ENCODE measurements at regions not wholly inside any gene's neighbourhood (a gene's known extent, or its start where the extent isn't known, plus 50 kb on each side); places are given as distances from the start of the nearest gene placed in this dataset.

DNA sequence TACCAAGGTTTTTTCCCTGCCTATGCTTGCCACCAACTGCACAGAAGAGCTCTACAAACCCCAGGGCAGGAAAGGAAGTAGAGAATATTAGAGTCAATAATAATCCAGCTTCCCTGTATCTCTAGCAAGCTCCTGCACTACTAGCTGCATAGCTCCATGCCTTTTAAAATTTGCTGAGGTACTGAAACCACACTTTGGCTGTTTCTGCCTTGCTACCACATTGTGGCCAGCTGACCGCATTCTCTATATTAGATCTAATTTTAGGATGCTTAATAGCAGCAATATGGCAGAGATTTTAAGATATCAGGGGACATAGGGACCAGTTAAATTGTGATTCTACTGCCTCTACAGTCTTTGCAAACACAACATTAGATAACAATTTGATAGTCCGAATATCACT, 534.6 kb downstream of the MBD2 start:
- no peak for TF ChIP-seq POLR2A (IDR thresholded peaks at IDR 0.05; ENCODE audit: low read length)
- TF ChIP-seq GATA1 (IDR thresholded peaks at IDR 0.05; ENCODE audit: low read depth, low read length), result no peak
- DNase-seq, result no peak

DNA sequence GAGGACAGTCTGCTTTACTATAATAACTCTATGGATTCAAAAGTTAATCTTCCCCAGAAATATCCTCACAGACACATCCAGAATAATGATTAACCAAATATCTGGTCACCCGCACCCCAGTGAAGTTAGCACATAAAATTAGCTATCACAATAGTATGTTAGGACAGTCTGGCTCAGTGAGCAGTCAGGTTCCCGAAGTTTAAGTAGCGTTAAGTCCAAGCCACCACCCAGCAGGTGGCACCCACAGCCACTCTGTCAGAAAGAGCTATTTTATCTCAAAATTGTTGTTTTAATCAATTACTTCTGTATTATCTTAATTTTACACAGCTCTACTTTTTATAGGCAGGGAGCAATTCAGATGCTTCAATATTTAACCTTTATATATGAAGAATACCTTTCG, 537.5 kb downstream of the MBD2 start:
- DNase-seq, result no peak
- TF ChIP-seq POLR2A (IDR thresholded peaks at IDR 0.05; ENCODE audit: low read length), result no peak
- no peak for TF ChIP-seq GATA1 (IDR thresholded peaks at IDR 0.05; ENCODE audit: low read depth, low read length)

DNA sequence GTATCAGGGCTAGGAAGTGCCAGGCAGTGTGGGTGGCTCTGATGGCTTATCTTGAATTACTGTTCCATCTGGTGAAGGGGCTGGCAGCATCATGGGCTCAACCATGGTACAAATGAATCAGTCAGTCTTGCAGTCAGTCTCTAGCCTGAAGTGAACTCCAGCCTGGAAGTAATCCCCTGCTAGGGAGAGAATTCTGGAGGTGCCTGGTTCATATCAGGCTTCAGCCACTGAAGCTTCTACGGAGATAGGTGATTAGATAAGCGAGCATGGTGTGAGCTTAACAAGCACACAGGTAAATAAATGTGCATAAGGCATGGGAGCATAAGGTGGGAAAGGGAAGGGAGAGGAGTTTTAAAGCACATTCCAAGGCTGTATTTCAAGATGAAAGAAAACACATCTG, 541.7 kb downstream of the MBD2 start:
- no peak for TF ChIP-seq GATA1 (IDR thresholded peaks at IDR 0.05; ENCODE audit: low read depth, low read length)
- TF ChIP-seq POLR2A (IDR thresholded peaks at IDR 0.05; ENCODE audit: low read length), result no peak
- no peak for DNase-seq

DNA sequence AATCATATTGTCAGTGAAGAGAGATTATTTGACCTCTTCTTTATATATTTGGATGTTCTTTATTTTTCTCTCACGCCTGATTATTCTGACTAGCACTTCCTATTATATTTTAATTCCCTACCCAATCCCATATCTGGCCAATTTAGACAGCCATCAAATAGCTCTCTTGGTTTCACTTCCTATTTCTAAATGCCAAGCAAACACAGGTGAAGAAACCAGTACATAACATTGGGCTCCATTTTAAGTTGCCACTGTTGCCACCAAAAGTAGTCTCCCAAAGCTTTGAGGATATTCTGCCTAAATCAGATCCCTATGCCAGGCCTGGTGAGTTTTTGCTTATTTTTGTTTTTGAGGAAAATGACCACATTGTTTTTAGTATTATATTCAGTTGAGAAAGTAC, 547.0 kb downstream of the MBD2 start:
- TF ChIP-seq GATA1 (IDR thresholded peaks at IDR 0.05; ENCODE audit: low read depth, low read length) (no peak), POLR2A (IDR thresholded peaks at IDR 0.05; ENCODE audit: low read length) (no peak)

DNA sequence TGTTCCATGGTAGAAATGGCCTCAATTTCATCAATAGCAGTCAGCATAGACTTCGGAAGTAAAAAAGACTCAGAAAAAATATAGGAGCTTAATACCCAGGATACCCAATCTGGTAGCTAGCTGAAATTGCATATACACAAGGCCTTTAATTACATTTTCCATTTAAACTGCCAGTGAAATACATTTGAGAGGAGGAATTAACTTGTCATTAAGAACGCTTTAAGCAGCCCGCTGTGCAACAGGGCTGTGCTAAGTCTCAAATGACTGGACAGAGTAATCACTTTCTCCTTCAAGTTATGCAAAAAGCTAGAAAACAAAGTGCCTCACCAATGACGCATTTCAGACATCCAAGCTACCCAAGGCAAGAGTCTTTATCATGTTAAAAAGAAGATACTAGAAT, 558.8 kb downstream of the MBD2 start:
- no peak for DNase-seq

More for the DNA sequence above, 547.0 kb downstream of the MBD2 start:
- no peak for DNase-seq

DNA sequence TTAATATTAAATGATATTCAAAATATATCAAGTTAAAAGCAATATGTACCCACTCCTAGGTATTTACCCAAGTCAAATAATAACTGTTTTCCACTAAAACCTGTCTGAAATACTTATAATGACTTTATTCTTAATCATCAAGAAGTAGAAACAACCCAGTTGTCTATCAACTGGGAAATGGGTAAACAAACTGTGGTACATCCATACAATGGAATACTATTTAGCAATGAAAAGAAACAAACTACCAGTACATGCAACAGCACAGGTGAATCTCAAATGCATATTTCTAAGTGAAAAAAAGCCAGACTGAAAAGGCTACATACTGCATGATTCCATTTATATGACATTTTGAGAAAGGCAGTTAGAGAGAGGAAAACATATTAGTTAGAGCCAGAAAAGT, 559.9 kb downstream of the MBD2 start:
- TF ChIP-seq POLR2A (IDR thresholded peaks at IDR 0.05; ENCODE audit: low read length), result no peak
- TF ChIP-seq GATA1 (IDR thresholded peaks at IDR 0.05; ENCODE audit: low read depth, low read length), result no peak
- no peak for DNase-seq

More for the DNA sequence above, 558.8 kb downstream of the MBD2 start:
- no peak for TF ChIP-seq POLR2A (IDR thresholded peaks at IDR 0.05; ENCODE audit: low read length)
- no peak for TF ChIP-seq GATA1 (IDR thresholded peaks at IDR 0.05; ENCODE audit: low read depth, low read length)

DNA sequence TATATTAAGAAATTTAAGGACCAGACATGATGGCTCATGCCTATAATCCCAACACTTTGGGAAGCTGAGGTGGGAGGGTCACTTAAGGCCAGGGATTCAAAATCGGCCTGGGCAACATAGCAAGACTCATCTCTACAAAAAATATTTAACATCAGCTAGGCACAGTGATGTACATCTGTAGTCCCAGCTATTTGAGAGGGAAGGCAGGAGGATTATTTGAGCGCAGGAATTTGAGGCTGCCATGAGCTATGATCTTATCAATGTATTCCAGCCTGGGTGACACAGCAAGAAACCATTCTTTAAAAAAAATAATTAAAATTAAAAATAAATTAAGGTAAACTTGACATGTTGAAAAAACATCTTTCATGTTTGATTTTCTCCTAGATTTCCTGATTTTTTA, 564.2 kb downstream of the MBD2 start:
- TF ChIP-seq GATA1 (IDR thresholded peaks at IDR 0.05; ENCODE audit: low read depth, low read length), result no peak
- no peak for TF ChIP-seq POLR2A (IDR thresholded peaks at IDR 0.05; ENCODE audit: low read length)
- DNase-seq, result no peak

DNA sequence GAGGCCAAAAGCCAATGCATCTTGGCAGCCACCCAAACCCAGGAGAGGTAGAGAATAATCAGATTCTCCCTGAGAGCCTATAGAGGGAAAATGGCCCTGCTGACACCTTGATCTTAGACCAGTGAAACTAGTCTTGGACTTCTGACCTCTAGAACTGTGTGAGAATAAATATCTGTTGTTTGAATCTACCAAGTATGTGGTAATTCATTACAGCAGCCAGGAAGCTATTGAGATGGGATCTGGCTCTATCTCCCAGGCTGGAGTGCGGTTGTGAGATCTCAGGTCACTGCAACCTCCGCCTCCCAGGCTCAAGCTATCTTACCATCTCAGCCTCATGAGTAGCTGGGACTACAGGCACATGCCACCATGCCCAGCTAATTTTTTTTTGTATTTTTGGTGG, 567.2 kb downstream of the MBD2 start:
- DNase-seq, result no peak

DNA sequence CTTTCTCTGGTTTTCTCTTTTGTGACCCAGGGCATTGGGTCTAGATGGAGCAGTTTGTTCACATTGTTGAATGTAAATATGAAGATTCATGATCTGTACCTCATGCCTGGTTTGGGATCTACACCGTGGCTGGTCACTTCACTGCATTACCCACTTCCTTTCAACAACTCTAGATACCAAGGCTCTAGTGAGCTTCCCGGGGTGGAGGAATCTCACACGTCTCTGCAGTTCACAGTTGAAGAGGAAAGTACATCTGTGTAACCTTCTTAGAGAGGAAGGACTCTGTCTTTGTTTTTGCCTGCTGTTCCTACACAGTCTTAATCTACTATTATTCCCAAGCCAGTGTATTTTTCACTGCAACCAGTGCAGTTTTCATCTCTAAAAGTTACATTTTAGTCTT, 574.8 kb downstream of the MBD2 start:
- TF ChIP-seq GATA1 (IDR thresholded peaks at IDR 0.05; ENCODE audit: low read depth, low read length), result no peak
- TF ChIP-seq POLR2A (IDR thresholded peaks at IDR 0.05; ENCODE audit: low read length), result no peak
- DNase-seq, result no peak

More for the DNA sequence above, 567.2 kb downstream of the MBD2 start:
- no peak for TF ChIP-seq POLR2A (IDR thresholded peaks at IDR 0.05; ENCODE audit: low read length)

DNA sequence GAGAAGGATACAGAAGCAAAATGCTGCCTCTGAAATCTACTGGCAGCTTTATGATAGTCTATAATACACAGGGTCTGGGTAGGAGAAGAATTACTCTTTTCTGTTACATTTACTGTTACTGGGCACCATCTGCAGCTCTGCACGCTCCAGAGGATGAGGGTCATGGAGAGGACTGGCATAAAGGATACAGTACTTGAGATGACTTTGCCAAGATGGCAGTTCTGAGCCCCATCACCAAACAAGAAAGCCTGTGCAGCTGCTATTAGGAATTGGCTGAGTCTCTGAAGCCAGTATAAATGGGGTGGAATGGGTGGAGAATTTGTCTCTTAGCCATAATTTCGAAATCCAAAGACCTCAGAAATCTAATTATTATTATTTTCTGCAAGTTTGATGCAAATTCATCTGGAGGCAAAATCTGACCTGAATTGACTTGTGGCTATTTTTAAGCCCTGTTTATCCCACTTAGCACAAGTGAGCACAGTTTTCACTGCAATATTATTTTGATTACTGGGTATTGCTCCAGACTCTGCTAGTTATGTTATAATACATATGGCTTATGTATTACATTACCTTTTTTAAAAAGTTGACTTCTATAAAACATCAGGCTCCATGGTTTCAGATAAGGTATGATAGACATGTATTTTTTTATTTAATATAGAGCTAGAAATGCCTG, 579.5 kb downstream of the MBD2 start:
- DNase-seq, result no peak
- TF ChIP-seq GATA1 (IDR thresholded peaks at IDR 0.05; ENCODE audit: low read depth, low read length) (no peak), POLR2A (IDR thresholded peaks at IDR 0.05; ENCODE audit: low read length) (no peak)

DNA sequence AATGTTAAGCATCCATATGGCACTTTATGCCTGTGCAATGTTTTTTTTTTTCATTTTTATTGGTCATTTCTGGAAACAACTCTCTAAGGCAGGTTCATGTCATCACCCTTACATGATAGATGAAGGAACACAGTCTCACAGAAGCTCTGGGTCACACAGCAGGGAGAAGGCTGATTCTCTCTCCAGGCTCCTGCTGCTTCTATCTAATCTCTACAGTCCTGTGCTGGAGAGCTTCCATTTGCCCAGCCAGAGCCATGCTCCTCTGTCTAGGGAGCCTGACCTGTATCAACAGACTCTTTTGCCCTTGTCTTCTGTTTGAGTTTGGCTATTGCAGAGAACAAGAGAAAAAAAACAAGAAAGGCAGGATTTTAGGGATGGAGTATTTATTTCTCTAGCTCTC, 584.8 kb downstream of the MBD2 start:
- DNase-seq, result no peak
- TF ChIP-seq POLR2A (IDR thresholded peaks at IDR 0.05; ENCODE audit: low read length), result no peak
- no peak for TF ChIP-seq GATA1 (IDR thresholded peaks at IDR 0.05; ENCODE audit: low read depth, low read length)

DNA sequence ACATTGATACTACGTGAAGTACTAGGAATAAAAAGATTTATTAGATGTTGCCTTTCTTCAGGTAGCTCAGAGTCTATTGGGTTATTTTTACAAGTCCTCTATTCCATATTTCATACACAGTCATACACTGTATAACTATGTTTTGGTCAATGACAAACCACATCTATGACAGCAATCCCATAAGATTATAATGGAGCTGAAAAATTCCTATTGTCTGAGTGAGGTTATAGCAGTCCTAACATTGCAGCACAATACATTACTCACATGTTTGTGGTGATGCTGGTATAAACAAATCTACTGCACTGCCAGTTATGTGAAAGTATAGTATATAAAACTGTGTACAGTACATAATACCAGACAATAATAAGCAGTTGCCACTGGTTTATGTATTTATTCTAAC, 595.1 kb downstream of the MBD2 start:
- DNase-seq, result no peak
- no peak for TF ChIP-seq GATA1 (IDR thresholded peaks at IDR 0.05; ENCODE audit: low read depth, low read length)
- TF ChIP-seq POLR2A (IDR thresholded peaks at IDR 0.05; ENCODE audit: low read length), result no peak

DNA sequence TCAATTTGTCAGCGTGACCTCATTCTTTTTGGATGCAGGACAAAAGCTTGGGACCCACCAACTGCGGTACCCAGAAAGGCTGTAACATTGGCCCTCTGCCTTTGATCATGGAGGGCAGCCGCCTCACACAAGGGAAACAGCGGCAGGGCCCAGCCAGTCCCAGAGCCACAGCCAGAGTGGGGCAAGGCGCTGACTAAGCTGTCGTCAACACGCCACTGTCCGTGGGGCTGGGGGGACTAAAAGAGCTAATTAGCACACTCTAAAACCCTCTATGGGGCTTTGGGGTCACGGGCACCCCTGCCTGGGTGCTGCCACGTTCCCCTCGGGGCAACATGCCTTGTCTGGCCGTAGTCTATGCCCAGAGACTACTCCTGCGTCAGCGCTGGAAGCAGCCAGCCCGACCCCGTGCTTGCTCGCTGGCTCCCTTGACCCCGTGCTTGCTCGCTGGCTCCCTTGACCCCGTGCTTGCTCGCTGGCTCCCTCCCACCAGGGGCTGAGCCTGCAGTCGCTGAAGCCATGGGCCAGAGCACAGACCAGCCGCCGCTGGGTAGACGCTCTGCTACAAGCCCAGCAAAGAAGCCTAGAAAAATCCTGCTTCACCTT, 598.4 kb downstream of the MBD2 start:
- TF ChIP-seq POLR2A (IDR thresholded peaks at IDR 0.05; ENCODE audit: low read length) (no peak), GATA1 (IDR thresholded peaks at IDR 0.05; ENCODE audit: low read depth, low read length) (no peak)
- no peak for DNase-seq

DNA sequence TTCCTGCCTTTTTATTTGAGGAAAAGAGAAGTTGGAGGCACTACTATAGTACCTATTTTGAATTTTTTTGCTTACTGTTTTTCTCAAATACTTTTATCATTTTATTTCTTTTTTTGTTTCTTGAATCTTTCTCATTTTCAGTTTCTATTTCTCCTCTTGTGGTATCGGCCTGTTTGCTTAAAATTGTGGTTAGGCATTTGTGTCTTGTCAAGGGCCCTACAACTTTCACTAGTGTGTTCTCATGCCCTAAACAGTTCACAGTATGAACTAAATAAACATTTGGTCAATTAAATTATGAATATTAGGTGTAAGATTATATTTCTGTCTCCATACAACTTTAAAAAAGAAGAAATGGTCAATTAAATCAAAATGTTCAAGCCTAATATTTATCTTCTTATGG, 613.5 kb downstream of the MBD2 start:
- DNase-seq, result no peak
- TF ChIP-seq POLR2A (IDR thresholded peaks at IDR 0.05; ENCODE audit: low read length), result no peak
- no peak for TF ChIP-seq GATA1 (IDR thresholded peaks at IDR 0.05; ENCODE audit: low read depth, low read length)

DNA sequence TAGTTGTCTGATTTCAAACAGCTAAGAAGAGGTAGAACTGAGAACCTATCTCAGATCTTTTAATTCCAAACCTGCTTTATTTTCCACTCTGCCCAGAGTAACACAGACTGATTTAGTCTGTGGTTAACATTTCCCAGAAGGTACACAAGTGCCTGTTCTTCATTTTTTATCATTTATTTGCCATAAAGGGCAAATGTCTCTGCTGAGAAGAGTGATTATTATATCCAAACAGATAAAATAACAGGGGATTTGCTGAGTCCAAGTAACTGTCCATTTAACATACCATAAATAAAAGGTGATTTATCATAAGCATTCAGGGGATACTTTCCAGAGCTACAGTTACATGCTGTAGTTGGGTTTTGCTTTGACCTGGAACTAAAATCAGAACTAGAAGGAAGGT, 617.7 kb downstream of the MBD2 start:
- DNase-seq, result no peak
- no peak for TF ChIP-seq GATA1 (IDR thresholded peaks at IDR 0.05; ENCODE audit: low read depth, low read length)
- TF ChIP-seq POLR2A (IDR thresholded peaks at IDR 0.05; ENCODE audit: low read length), result no peak
